HL-60 (cell line): ENCODE measurements at regions not wholly inside any gene's neighbourhood (a gene's known extent, or its start where the extent isn't known, plus 50 kb on each side); places are given as distances from the start of the nearest gene placed in this dataset.

Experiments
- DNase-seq, 2 experiments: peaks; one replicate each; pipeline ENCODE4 v3.0.0-alpha.2; 2010 to 2020; ENCODE audit warnings: low read depth in 1 of 2, low spot score in 1 of 2
- H3K27ac ChIP-seq: fragments of 250-450 bp; sonication (Bioruptor Pico); replicated peaks from 2 replicates; pipeline ENCODE4 v1.5.1; 2020; ENCODE audit warnings: mild to moderate bottlenecking, moderate library complexity
- H3K27me3 ChIP-seq: fragments of 250-450 bp; sonication (Bioruptor Pico); 2 replicates; pipeline ENCODE4 v1.5.1; 2021; ENCODE audit warnings: mild to moderate bottlenecking, moderate library complexity; ENCODE audit not compliant: insufficient read depth, poor library complexity, severe bottlenecking
- H3K4me3 ChIP-seq: replicated peaks from 2 replicates; pipeline ENCODE4 v1.5.1; 2011; ENCODE audit warnings: mild to moderate bottlenecking, control low read depth, low read length; ENCODE audit not compliant: insufficient read depth
- CTCF ChIP-seq: IDR thresholded peaks from one replicate; pipeline ENCODE4 v1.5.1; 2011; ENCODE audit warnings: low read length, control low read depth, inconsistent platforms; ENCODE audit not compliant: insufficient read depth
- GABPA ChIP-seq: IDR thresholded peaks from 2 replicates; pipeline ENCODE4 v1.6.1; 2012; ENCODE audit warnings: low read depth
- POLR2AphosphoS5 ChIP-seq: IDR thresholded peaks from 2 replicates; pipeline ENCODE4 v1.6.1; 2012; ENCODE audit warnings: low read depth
- REST ChIP-seq: IDR thresholded peaks from 2 replicates; pipeline ENCODE4 v1.6.1; 2012; ENCODE audit warnings: low read depth; ENCODE audit not compliant: insufficient replicate concordance
- SPI1 ChIP-seq: IDR thresholded peaks from 2 replicates; pipeline ENCODE4 v1.6.1; 2012; ENCODE audit warnings: low read depth, mild to moderate bottlenecking, borderline replicate concordance

DNA sequence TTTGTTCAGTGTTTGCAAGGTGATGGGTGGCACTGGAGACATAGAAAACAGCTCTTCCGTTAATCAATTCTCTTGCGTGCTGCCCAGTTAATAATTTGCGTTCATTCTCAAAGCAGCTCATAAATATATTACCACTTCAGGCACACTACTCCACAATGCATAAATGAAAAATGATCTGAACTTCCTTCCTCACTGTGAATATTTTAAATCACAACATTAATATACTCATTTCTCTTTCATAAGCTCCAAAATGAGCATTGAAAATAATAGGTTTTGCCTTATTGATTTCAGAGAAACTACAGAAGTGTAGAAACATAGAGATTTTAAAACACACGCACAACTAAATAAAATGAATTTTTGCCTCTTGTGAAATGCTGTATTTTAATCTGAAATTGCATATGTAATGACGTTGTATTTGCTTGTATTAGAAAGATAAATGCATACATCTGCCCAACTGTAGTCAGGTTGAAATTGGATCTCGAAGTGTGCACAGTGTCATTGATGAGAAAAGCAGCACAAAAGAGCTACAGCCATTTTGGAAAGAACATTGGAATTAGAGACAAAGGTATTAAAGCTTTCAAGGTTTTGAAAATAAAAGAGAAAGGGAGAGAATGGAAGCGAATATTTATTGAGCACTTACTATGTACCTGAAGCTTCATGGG is 350.5 kb downstream of the LPIN1 start:
- no peak for TF ChIP-seq POLR2AphosphoS5
- TF ChIP-seq SPI1, result no peak
- TF ChIP-seq CTCF, result no peak
- TF ChIP-seq REST, result no peak
- Histone ChIP-seq H3K27ac (no peak overlapping the region), H3K4me3 (no peak overlapping the region)

DNA sequence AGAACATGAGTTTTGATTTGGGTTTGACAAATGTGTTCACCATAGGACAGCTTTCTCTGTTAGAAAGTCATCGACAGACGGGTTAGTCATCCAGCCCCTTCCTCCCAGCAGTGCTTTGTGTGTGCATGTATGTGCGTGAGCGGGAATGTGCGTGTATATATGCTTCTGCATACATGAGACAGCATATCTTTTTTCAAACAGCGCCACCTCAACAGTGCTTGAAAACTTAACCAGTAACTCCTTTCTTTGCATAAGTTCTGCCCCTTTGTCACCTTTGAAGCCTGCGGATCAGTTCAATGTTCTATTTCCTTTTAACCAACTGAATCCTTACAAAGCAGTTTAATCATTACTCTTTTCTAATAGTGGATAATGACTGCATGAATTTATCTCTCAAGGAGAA is 351.4 kb downstream of the LPIN1 start:
- no peak overlapping the region for H3K27ac ChIP-seq
- TF ChIP-seq CTCF, result no peak
- no peak for TF ChIP-seq GABPA
- no peak for TF ChIP-seq REST
- TF ChIP-seq SPI1, result no peak
- TF ChIP-seq POLR2AphosphoS5, result no peak
- H3K4me3 ChIP-seq, result no peak overlapping the region
- DNase-seq, result no peak
- H3K27me3 ChIP-seq, result no peaks in the 10 kb centered on the region

More for the DNA sequence above, 350.5 kb downstream of the LPIN1 start:
- no peaks in the 10 kb centered on the region for H3K27me3 ChIP-seq
- no peak for DNase-seq

GRCh38 chr2:12099374-12099773 is 352.9 kb downstream of the LPIN1 start:
- H3K27me3 ChIP-seq, result no peaks in the 10 kb centered on the region
- no peak for DNase-seq
- no peak overlapping the region for H3K27ac ChIP-seq
- TF ChIP-seq GABPA, result no peak
- TF ChIP-seq REST, result no peak
- no peak for TF ChIP-seq POLR2AphosphoS5
- TF ChIP-seq SPI1, result no peak
- TF ChIP-seq CTCF, result no peak
- no peak overlapping the region for H3K4me3 ChIP-seq
